WI38 (cell line): ENCODE measurements at regions not wholly inside any gene's neighbourhood (a gene's known extent, or its start where the extent isn't known, plus 50 kb on each side); places are given as distances from the start of the nearest gene placed in this dataset.

Experiments used
- H3K4me3 ChIP-seq: 2 replicates; pipeline ENCODE4 v1.5.1; 2011; ENCODE audit warnings: low read depth, mild to moderate bottlenecking, control low read depth, low read length
- CTCF ChIP-seq: IDR thresholded peaks from 2 replicates; pipeline ENCODE4 v1.5.1; 2012; ENCODE audit warnings: low read depth, mild to moderate bottlenecking, control low read depth, low read length

GRCh38 chr12:114903083-114903691, 219.2 kb upstream of the TBX3 start:
- peak overlapping the region; percentile 54 for H3K4me3 ChIP-seq
- TF ChIP-seq CTCF, result no peak

GRCh38 chr12:114902665-114903064, 218.7 kb upstream of the TBX3 start:
- H3K4me3 ChIP-seq, result peak overlapping the region; percentile 54
- no peak for TF ChIP-seq CTCF

DNA sequence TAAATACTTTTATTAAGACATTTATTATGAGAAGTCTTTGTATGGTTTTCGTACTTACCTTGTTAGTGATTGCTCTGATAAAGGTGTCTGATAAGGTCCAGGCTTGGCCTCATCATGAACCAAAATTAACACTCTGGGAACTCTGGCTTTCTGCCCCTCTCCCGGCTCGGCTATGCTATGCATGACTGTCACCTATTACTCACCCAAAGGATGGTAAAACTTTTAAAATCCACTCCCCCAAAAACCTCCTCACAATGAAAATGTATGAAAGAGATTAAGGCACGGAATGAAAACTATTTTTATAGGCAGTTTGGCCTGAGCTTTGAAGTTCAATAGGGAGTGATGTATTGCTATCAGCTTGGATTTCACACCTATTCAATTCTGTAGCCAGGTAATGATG, 217.3 kb upstream of the TBX3 start:
- no peak for TF ChIP-seq CTCF
- H3K4me3 ChIP-seq, result no peak overlapping the region

GRCh38 chr12:114898159-114898558, 214.2 kb upstream of the TBX3 start:
- no peak for TF ChIP-seq CTCF
- no peak overlapping the region for H3K4me3 ChIP-seq

DNA sequence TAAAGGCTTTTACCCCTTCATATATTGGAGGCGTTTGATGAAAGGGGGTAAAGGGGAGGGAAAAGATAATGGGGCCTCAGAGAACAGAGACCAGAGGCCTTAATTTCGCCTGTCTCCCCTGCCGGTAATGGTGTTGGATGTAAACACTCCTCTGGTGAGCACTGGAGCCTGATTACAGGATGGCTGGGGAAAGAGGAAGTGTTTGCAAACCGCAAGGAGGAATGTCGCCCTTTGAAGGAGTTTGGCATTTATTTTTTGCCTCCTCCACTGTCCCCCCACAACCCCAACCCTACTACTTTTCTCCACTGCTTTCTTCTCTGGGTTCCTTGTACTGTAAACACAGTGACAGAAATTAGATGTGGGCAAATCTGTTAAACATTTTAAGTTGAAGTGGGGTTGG, 211.9 kb upstream of the TBX3 start:
- no peak overlapping the region for H3K4me3 ChIP-seq
- TF ChIP-seq CTCF, result no peak

DNA sequence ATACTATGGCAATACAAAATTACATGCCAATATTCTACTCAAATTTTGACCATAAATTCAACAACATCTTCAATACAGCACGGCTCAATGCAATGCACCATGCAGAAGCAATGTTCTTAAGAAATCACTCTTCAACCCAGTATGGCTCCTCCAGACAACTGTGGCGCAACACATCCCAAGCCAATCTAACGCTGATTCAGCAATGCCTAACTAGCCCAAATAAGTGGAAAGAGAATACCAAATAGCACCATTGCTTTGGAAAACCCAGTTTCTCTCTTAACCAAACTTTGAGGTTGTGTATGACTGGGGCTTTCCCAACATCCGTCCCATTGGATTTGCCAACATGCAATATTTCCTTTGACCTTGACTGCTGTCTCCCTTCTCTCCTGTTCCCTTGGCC, 211.1 kb upstream of the TBX3 start:
- TF ChIP-seq CTCF, result no peak
- no peak overlapping the region for H3K4me3 ChIP-seq

DNA sequence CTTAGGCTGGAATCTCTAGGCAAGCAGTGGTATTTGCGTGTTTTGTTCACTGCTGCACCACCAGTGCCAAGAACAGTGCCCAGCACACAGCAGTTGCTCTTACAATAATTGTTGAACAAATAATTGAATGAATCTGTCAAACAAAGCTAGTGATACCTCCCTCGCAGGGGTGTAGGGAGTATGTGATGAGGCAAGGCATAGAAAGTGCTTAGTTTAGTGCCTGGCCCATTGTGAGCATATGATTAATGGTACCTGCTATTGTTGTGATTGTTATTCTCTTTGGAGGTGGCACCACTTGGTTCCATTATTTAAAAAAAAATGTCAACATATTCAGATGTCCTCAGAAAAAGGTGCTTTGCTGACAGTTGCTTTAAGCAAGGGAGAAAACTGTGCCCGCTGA, 210.1 kb upstream of the TBX3 start:
- no peak overlapping the region for H3K4me3 ChIP-seq

More for the DNA sequence above, 210.1 kb upstream of the TBX3 start:
- no peak for TF ChIP-seq CTCF
